Heart left ventricle (tissue), 16 donors: ENCODE measurements at regions not wholly inside any gene's neighbourhood (a gene's known extent, or its start where the extent isn't known, plus 50 kb on each side); places are given as distances from the start of the nearest gene placed in this dataset.

ENCODE experiments used
- ATAC-seq, 4 donors: fragments of 200-7000 bp; cut with Tn5 transposase; one replicate each; pipeline ENCODE4 v1.9.1; 2020 to 2022; ENCODE audit warnings: moderate library complexity in 4 of 4, mild to moderate bottlenecking in 3 of 4, moderate number of reproducible peaks in 1 of 4
- DNase-seq, 5 donors: peaks; one replicate each; pipeline ENCODE4 v3.0.0-alpha.2; 2020
- H3K27ac ChIP-seq, 12 donors: fragments of 200-600 bp; sonication (generic) in 4 of 12; one replicate each; pipeline versions ENCODE4 v1.5.0 to v1.8.0; 2016 to 2022; ENCODE audit warnings: mild to moderate bottlenecking in 2 of 12
- H3K27me3 ChIP-seq, 9 donors: fragments of 200-600 bp; sonication (generic) in 2 of 9; one replicate each; pipeline versions ENCODE4 v1.5.1 to v1.8.0; 2016 to 2022; ENCODE audit warnings: mild to moderate bottlenecking in 3 of 9
- H3K36me3 ChIP-seq, 9 donors: fragments of 200-600 bp; sonication (generic) in 2 of 9; one replicate each; pipeline versions ENCODE4 v1.5.0 to v1.8.0; 2018 to 2022; ENCODE audit warnings: mild to moderate bottlenecking in 2 of 9
- H3K4me1 ChIP-seq, 12 donors: fragments of 200-600 bp; sonication (generic) in 4 of 12; one replicate each; pipeline versions ENCODE4 v1.5.0 to v1.8.0; 2016 to 2022; ENCODE audit warnings: mild to moderate bottlenecking in 3 of 12
- H3K4me3 ChIP-seq, 12 donors: fragments of 200-600 bp; sonication (generic) in 4 of 12; one replicate each; pipeline versions ENCODE4 v1.5.0 to v1.8.0; 2017 to 2022; ENCODE audit warnings: mild to moderate bottlenecking in 9 of 12, moderate library complexity in 4 of 12
- H3K9me3 ChIP-seq, 12 donors: fragments of 200-600 bp; sonication (generic) in 4 of 12; one replicate each; pipeline versions ENCODE4 v1.5.0 to v1.8.0; 2016 to 2022; ENCODE audit warnings: mild to moderate bottlenecking in 1 of 12
- CTCF ChIP-seq, 12 donors: fragments of 200-600 bp; sonication (generic) in 4 of 12; IDR thresholded peaks; one replicate each; pipeline versions ENCODE4 v1.5.0 to v1.8.0; 2018 to 2022; ENCODE audit warnings: antibody characterized with exemption in 12 of 12, mild to moderate bottlenecking in 5 of 12
- POLR2A ChIP-seq, 2 donors: fragments of 450-650 bp; IDR thresholded peaks; one replicate each; pipeline ENCODE4 v1.6.1; 2017; ENCODE audit warnings: antibody characterized with exemption in 2 of 2, mild to moderate bottlenecking in 2 of 2, moderate library complexity in 2 of 2
- WGBS, 4 donors: extraction: QIAGEN DNeasy Blood & Tissue Kit in 2 of 4; methylation state at CpG; one replicate each; pipeline versions ENCODE4 v1.1.5 to v1.1.7; 2013 to 2018; 5-methylcytosine and 5-hydroxymethylcytosine counted together
- intact Hi-C, 10 donors: fragments of 100-400 bp; cut with DNase I; formaldehyde crosslinking; loops; one replicate each; pipeline versions ENCODE4 v1.11.1 to v1.14.2; 2022
- donor health status: ischemic (EF 13 %, LVEDD 7.1; RV severe dilation, severe dysfunction).
- donor health status: healthy with polysubstance abuse.
- donor health status: DM: no; HTN: yes; CAD: no.
- donor health status: DM: no; HTN: no; CAD: no.
- donor health status: ischemic (EF 25% LVEDD 6.9; RV normal size, moderate dysfunction).
- donor health status: ischemic (EF 25% LVEDD 5.7; RV mildly dilated, moderate dysfunction).
- donor health status: healthy.
- donor health status: DM: yes; HTN: yes; CAD: no.
- donor health status: ischemic (EF 35%, LVEDD 5.7; RV mildly dilated, moderate dysfunction).
- donor health status: nonischemic (EF 11% LVEDD 7.7; RV severe dilation, severe dysfunction).
- donor health status: DM: yes; HTN: yes; CAD: no.
- donor health status: PGD.
- donor health status: ischemic (EF 29% LVEDD 5.4; RV normal size, mild dysfunction).
- donor health status: nonischemic (EF 23%, LVEDD 6.1; RV moderate dilation, normal function).

GRCh38 chr4:138307319-138307718 is 65.2 kb upstream of the SLC7A11 start:
- intact Hi-C loops = no loop called here
- H3K36me3 ChIP-seq = no peaks in the 10 kb centered on the region
- no peak overlapping the region for H3K27ac ChIP-seq
- no peaks in the 10 kb centered on the region for H3K9me3 ChIP-seq
- DNase-seq = no peak
- no peaks in the 10 kb centered on the region for H3K27me3 ChIP-seq
- ATAC-seq = no peak
- no peak overlapping the region for H3K4me3 ChIP-seq
- no peaks in the 10 kb centered on the region for H3K4me1 ChIP-seq
- TF ChIP-seq CTCF (IDR thresholded peaks at IDR 0.05) (no peak), POLR2A (IDR thresholded peaks at IDR 0.05) (no peak)
- WGBS, 4 donors = 84 to 90% (median 88%) methylated on average over 8 of the region's 8 CpGs

DNA sequence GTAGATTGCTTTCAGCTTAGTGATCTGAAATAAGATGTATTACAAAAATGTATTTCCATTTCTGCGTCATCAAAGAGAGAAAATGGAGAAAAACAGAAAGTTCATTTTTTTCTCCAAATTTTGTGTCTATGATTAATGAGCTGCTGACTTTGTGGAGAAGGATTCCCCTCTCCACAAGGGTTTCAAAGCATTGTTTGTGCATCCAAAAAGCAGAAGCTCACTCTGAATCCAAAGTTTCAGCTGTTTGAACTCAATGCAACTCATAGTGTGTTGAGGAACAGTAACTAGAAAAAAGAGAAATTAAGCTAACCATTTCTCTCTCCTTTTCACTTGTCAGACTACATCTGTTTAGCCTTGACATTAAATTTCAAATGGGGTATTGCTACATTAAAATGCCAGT is 62.9 kb upstream of the SLC7A11 start:
- intact Hi-C loops = no loop called here
- no peak for TF ChIP-seq POLR2A (IDR thresholded peaks at IDR 0.05)
- TF ChIP-seq CTCF (IDR thresholded peaks at IDR 0.05) = no peak
- H3K36me3 ChIP-seq = no peaks in the 10 kb centered on the region
- DNase-seq (no peak), ATAC-seq (no peak)
- no peaks in the 10 kb centered on the region for H3K27me3 ChIP-seq
- H3K4me3 ChIP-seq = no peak overlapping the region
- H3K9me3 ChIP-seq = no peaks in the 10 kb centered on the region
- H3K4me1 ChIP-seq = no peaks in the 10 kb centered on the region
- WGBS, 4 donors = 94 to 100% (median 95%) methylated on average over 1 of the region's 1 CpG
- peak overlapping the region in 1 of 12 donors; percentile 41 for H3K27ac ChIP-seq

DNA sequence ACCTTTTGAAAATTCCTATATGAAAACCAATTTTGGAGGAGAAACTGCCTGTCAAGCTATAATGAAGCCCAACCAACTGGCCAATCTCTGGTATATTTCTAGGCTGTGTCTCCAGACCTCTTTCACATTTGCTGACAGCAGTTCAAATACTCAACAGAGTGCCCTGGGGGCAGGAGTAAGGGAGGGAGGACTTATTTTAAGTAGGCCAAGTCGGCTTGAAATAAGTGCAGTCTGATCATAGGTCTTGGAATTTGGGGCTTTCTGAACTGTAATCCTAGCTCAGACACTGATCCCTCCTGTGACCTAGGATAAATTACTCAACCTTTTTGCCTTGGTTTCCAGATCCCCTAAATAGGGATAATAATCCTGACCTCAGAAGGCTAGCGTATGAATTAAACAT is 59.4 kb upstream of the SLC7A11 start:
- no peak for ATAC-seq
- 47 to 62% (median 58%) methylated on average over 2 of the region's 2 CpGs for WGBS, 4 donors
- H3K27me3 ChIP-seq = no peaks in the 10 kb centered on the region

GRCh38 chr4:138300616-138301015 is 58.5 kb upstream of the SLC7A11 start:
- TF ChIP-seq CTCF (IDR thresholded peaks at IDR 0.05) = no peak
- no peak for TF ChIP-seq POLR2A (IDR thresholded peaks at IDR 0.05)
- Histone ChIP-seq H3K27me3 (no peaks in the 10 kb centered on the region), H3K36me3 (no peaks in the 10 kb centered on the region), H3K4me3 (no peak overlapping the region), H3K27ac (no peak overlapping the region), H3K4me1 (no peaks in the 10 kb centered on the region), H3K9me3 (no peaks in the 10 kb centered on the region)
- no peak for DNase-seq
- intact Hi-C loops = no loop called here
- no peak for ATAC-seq

More for the DNA sequence above, 59.4 kb upstream of the SLC7A11 start:
- Histone ChIP-seq H3K4me1 (no peaks in the 10 kb centered on the region), H3K4me3 (no peak overlapping the region), H3K9me3 (no peaks in the 10 kb centered on the region), H3K27ac (no peak overlapping the region), H3K36me3 (no peaks in the 10 kb centered on the region)
- no peak for TF ChIP-seq CTCF (IDR thresholded peaks at IDR 0.05)
- TF ChIP-seq POLR2A (IDR thresholded peaks at IDR 0.05) = no peak
- DNase-seq = no peak
- intact Hi-C loops = no loop called here
